Erythroblast (primary cell): ENCODE measurements at regions not wholly inside any gene's neighbourhood (a gene's known extent, or its start where the extent isn't known, plus 50 kb on each side); places are given as distances from the start of the nearest gene placed in this dataset.
"Not testable (repeated sequence)": the region's sequence is repeated elsewhere in the genome, so short reads cannot be mapped to it uniquely, and the experiment has no call there.

ENCODE experiments used
- GATA1 ChIP-seq: IDR thresholded peaks from 2 replicates; pipeline ENCODE4 v1.6.1; 2011; ENCODE audit warnings: low read depth, mild to moderate bottlenecking, control low read depth, low read length, moderate library complexity
- POLR2A ChIP-seq: IDR thresholded peaks from 2 replicates; pipeline ENCODE4 v1.6.1; 2011; ENCODE audit warnings: mild to moderate bottlenecking, low read length

- not testable (repeated sequence) for TF ChIP-seq POLR2A, GATA1
Measured at GRCh38 chr2:103200774-103201173, 438.9 kb downstream of the TMEM182 start.
